ENCODE measurements at regions not wholly inside any gene's neighbourhood (a gene's known extent, or its start where the extent isn't known, plus 50 kb on each side); places are given as distances from the start of the nearest gene placed in this dataset.
A peak's percentile ranks its signal among the peaks of the same experiment; 100 is the strongest.

- no peak for TF ChIP-seq ETS1 (IDR thresholded peaks at IDR 0.05)
- no peak for TF ChIP-seq ZNF114 (CRISPR knock-in tag; IDR thresholded peaks at IDR 0.05)
- no peak for TF ChIP-seq CTCF (conservative IDR thresholded peaks at IDR 0.05; ENCODE audit: low read depth in 2 of 2)
- no peak for TF ChIP-seq STAT1 (IDR thresholded peaks at IDR 0.05; ENCODE audit: unreplicated experiment)
- no peak for TF ChIP-seq NANOG (IDR thresholded peaks at IDR 0.05; ENCODE audit: borderline replicate concordance)
Measured at GRCh38 chr5:113759505-113759904, 246.0 kb downstream of the YTHDC2 start (continued).

- Mint-ChIP-seq H3K36me3 (ENCODE audit: low read depth) (peaks cover 10% of the 10 kb centered on the region), H3K27ac (no peak overlapping the region), H3K9me3 (peaks cover 17% of the 10 kb centered on the region), H3K4me1 (peaks cover 10% of the 10 kb centered on the region; the same call in 2 of the 3 replicates), H3K27me3 (ENCODE audit: insufficient read depth, low read depth, poor library complexity) (no peaks in the 10 kb centered on the region), H3K4me3 (no peak overlapping the region)
- H3K27me3 ChIP-seq (ENCODE audit: insufficient read depth): no peaks in the 10 kb centered on the region
- H3K27ac ChIP-seq (ENCODE audit: low read depth): no peak overlapping the region
- H3K36me3 ChIP-seq (ENCODE audit: insufficient read depth): no peaks in the 10 kb centered on the region
- DNase-seq (ENCODE audit: low spot score) (peak; percentile 38), ATAC-seq (peak; percentile 57)
- H2AFZ ChIP-seq: no peak overlapping the region
- no peaks in the 10 kb centered on the region for H3F3A ChIP-seq (replicated peaks; ENCODE audit: low read depth)
- H3K79me2 ChIP-seq (replicated peaks; ENCODE audit: insufficient read depth): no peaks in the 10 kb centered on the region
- TF ChIP-seq EZH2 (IDR thresholded peaks at IDR 0.05; ENCODE audit: low read depth, unreplicated experiment) (no peak), CREB1 (CRISPR knock-in tag; IDR thresholded peaks at IDR 0.05; ENCODE audit: low read depth) (no peak), STAT1 (IDR thresholded peaks at IDR 0.05; ENCODE audit: unreplicated experiment) (no peak), REST (IDR thresholded peaks at IDR 0.05; ENCODE audit: unreplicated experiment) (no peak)
- no peaks in the 10 kb centered on the region for H4K20me1 ChIP-seq (replicated peaks; ENCODE audit: insufficient read depth)
- H3K4me3 ChIP-seq: no peak overlapping the region
- no peaks in the 10 kb centered on the region for H3K4me1 ChIP-seq (ENCODE audit: insufficient read depth)
- H3K9me2 ChIP-seq (ENCODE audit: insufficient read depth): peaks cover 14% of the 10 kb centered on the region
- H3K4me2 ChIP-seq: no peak overlapping the region
Measured at GRCh38 chr5:113760486-113760885, 247.0 kb downstream of the YTHDC2 start.
